ENCODE measurements at regions not wholly inside any gene's neighbourhood (a gene's known extent, or its start where the extent isn't known, plus 50 kb on each side); places are given as distances from the start of the nearest gene placed in this dataset.

- H3K9ac ChIP-seq = no peak overlapping the region
- H3K4me2 ChIP-seq = no peak overlapping the region
- no peak overlapping the region for H3K27ac ChIP-seq (ENCODE audit: low read depth in 2 of 2, low read length in 1 of 2)
- no peaks in the 10 kb centered on the region for H3K4me1 ChIP-seq (ENCODE audit: control insufficient read depth in 1 of 2, insufficient read depth in 2 of 2, low read depth in 1 of 2, low read length in 1 of 2)
- H3K79me2 ChIP-seq (ENCODE audit: insufficient read depth) = no peaks in the 10 kb centered on the region
- TF ChIP-seq SMC3 (IDR thresholded peaks at IDR 0.05; ENCODE audit: low read depth, low read length) = no peak
- TF ChIP-seq EP300 (IDR thresholded peaks at IDR 0.05; ENCODE audit: borderline replicate concordance in 1 of 2, low read depth in 1 of 2, low read length in 1 of 2) = no peak
- TF ChIP-seq EZH2phosphoT487 (IDR thresholded peaks at IDR 0.05; ENCODE audit: borderline replicate concordance, low read depth) = no peak
- no peak for TF ChIP-seq TAF1 (IDR thresholded peaks at IDR 0.05; ENCODE audit: borderline replicate concordance, low read depth, low read length)
- TF ChIP-seq RXRA (IDR thresholded peaks at IDR 0.05; ENCODE audit: borderline replicate concordance, low read depth) = no peak
- no peak for TF ChIP-seq TEAD4 (IDR thresholded peaks at IDR 0.05; ENCODE audit: borderline replicate concordance, insufficient read depth)
- TF ChIP-seq POLR2AphosphoS5 (IDR thresholded peaks at IDR 0.05; ENCODE audit: low read depth, low read length) = no peak
- no peak for TF ChIP-seq USF1 (IDR thresholded peaks at IDR 0.05; ENCODE audit: borderline replicate concordance, low read depth)
- TF ChIP-seq NFIC (IDR thresholded peaks at IDR 0.05; ENCODE audit: borderline replicate concordance) = no peak
- no peak for TF ChIP-seq NRF1 (IDR thresholded peaks at IDR 0.05; ENCODE audit: low read depth, low read length)
- TF ChIP-seq, protein P1, sequence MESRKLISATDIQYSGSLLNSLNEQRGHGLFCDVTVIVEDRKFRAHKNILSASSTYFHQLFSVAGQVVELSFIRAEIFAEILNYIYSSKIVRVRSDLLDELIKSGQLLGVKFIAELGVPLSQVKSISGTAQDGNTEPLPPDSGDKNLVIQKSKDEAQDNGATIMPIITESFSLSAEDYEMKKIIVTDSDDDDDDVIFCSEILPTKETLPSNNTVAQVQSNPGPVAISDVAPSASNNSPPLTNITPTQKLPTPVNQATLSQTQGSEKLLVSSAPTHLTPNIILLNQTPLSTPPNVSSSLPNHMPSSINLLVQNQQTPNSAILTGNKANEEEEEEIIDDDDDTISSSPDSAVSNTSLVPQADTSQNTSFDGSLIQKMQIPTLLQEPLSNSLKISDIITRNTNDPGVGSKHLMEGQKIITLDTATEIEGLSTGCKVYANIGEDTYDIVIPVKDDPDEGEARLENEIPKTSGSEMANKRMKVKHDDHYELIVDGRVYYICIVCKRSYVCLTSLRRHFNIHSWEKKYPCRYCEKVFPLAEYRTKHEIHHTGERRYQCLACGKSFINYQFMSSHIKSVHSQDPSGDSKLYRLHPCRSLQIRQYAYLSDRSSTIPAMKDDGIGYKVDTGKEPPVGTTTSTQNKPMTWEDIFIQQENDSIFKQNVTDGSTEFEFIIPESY (IDR thresholded peaks at IDR 0.05; ENCODE audit: borderline replicate concordance, low read depth) = no peak
- no peak for TF ChIP-seq FOXJ3 (CRISPR knock-in tag; IDR thresholded peaks at IDR 0.05)
- no peak for TF ChIP-seq RFX5 (IDR thresholded peaks at IDR 0.05; ENCODE audit: low read length)
- no peak for TF ChIP-seq JUND (IDR thresholded peaks at IDR 0.05)
- TF ChIP-seq MEF2A (IDR thresholded peaks at IDR 0.05; ENCODE audit: borderline replicate concordance, low read depth) = no peak
- TF ChIP-seq TCF12 (IDR thresholded peaks at IDR 0.05) = no peak
- no peaks in the 10 kb centered on the region for H4K20me1 ChIP-seq (ENCODE audit: insufficient read depth)
- no peaks in the 10 kb centered on the region for H3K9me2 ChIP-seq
- CTCF ChIA-PET = interaction anchor here (1.3 kb wide), 1 partner anchor 16 kb away, joined by 7 read pairs; no protein-coding TSS in a partner anchor
- H2AFZ ChIP-seq (ENCODE audit: low read depth) = no peak overlapping the region
- H3K27me3 ChIP-seq (ENCODE audit: insufficient read depth) = no peaks in the 10 kb centered on the region
- H3K36me3 ChIP-seq (replicated peaks in 1 of 2; ENCODE audit: control insufficient read depth in 1 of 2, insufficient read depth in 2 of 2, low read length in 1 of 2) = no peaks in the 10 kb centered on the region
- no peak for DNase-seq
- H3F3A ChIP-seq (replicated peaks; ENCODE audit: insufficient read depth) = no peaks in the 10 kb centered on the region
- 62% methylated on average over 6 of the region's 6 CpGs for WGBS (ENCODE audit: low lambda C conversion rate)
- H3K9me3 ChIP-seq = no peaks in the 10 kb centered on the region; the same call in 1 of the 2 replicates
- H3K4me3 ChIP-seq (ENCODE audit: low read depth in 2 of 2, low read length in 1 of 2) = no peak overlapping the region
- POLR2A ChIA-PET = no interaction called here
Measured at GRCh38 chr18:72637299-72637698, 93.2 kb upstream of the CBLN2 start.

DNA sequence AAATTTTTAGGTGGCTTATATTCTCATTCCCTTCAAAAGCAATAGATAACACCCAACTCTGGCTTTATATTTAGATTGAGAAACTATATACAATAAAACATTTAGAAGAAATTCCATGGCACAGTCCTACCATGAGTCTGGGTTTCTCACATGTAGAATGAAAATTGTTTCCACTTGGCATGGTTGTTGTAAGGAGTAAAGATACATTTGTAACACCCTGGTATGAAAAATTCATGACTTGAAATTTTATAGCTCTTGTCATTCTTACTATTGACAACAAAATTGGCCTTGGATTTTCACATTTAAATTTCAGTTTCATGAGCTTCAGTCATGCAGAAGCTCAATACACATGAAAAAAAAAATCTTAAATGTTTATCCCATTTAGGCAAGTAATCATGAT is 92.5 kb upstream of the CBLN2 start:
- no peak overlapping the region for H2AFZ ChIP-seq (ENCODE audit: low read depth)
- H3F3A ChIP-seq (replicated peaks; ENCODE audit: insufficient read depth) = no peaks in the 10 kb centered on the region
- CTCF ChIA-PET = interaction anchor here (1.3 kb wide), 1 partner anchor 16 kb away, joined by 7 read pairs; no protein-coding TSS in a partner anchor
- H3K79me2 ChIP-seq (ENCODE audit: insufficient read depth) = no peaks in the 10 kb centered on the region
- no peak overlapping the region for H3K9ac ChIP-seq
- H3K4me2 ChIP-seq = no peak overlapping the region
- no peaks in the 10 kb centered on the region for H3K9me2 ChIP-seq
- DNase-seq = no peak
- H4K20me1 ChIP-seq (ENCODE audit: insufficient read depth) = no peaks in the 10 kb centered on the region
- no peaks in the 10 kb centered on the region for H3K4me1 ChIP-seq (ENCODE audit: control insufficient read depth in 1 of 2, insufficient read depth in 2 of 2, low read depth in 1 of 2, low read length in 1 of 2)
- H3K36me3 ChIP-seq (replicated peaks in 1 of 2; ENCODE audit: control insufficient read depth in 1 of 2, insufficient read depth in 2 of 2, low read length in 1 of 2) = no peaks in the 10 kb centered on the region
- H3K4me3 ChIP-seq (ENCODE audit: low read depth in 2 of 2, low read length in 1 of 2) = no peak overlapping the region
- H3K27me3 ChIP-seq (ENCODE audit: insufficient read depth) = no peaks in the 10 kb centered on the region
- H3K9me3 ChIP-seq = no peaks in the 10 kb centered on the region; the same call in 1 of the 2 replicates
- H3K27ac ChIP-seq (ENCODE audit: low read depth in 2 of 2, low read length in 1 of 2) = no peak overlapping the region
- POLR2A ChIA-PET = no interaction called here
- TF ChIP-seq RAD21 (IDR thresholded peaks at IDR 0.05; ENCODE audit: low read length) (no peak), YY1 (IDR thresholded peaks at IDR 0.05; ENCODE audit: low read depth) (no peak), IRF3 (IDR thresholded peaks at IDR 0.05; ENCODE audit: low read depth, low read length) (no peak), REST (IDR thresholded peaks at IDR 0.05; ENCODE audit: low read depth, low read length) (no peak), FOSL2 (IDR thresholded peaks at IDR 0.05; ENCODE audit: borderline replicate concordance, low read depth) (no peak), TAF1 (IDR thresholded peaks at IDR 0.05; ENCODE audit: borderline replicate concordance, low read depth, low read length) (no peak), FOXJ3 (CRISPR knock-in tag; IDR thresholded peaks at IDR 0.05) (no peak), FOXM1 (IDR thresholded peaks at IDR 0.05; ENCODE audit: low read depth) (no peak), SIN3A (IDR thresholded peaks at IDR 0.05; ENCODE audit: borderline replicate concordance, low read depth, low read length) (no peak), RFX5 (IDR thresholded peaks at IDR 0.05; ENCODE audit: low read length) (no peak), NFIC (IDR thresholded peaks at IDR 0.05; ENCODE audit: borderline replicate concordance) (no peak)

All from SK-N-SH (cell line).